ENCODE measurements at regions not wholly inside any gene's neighbourhood (a gene's known extent, or its start where the extent isn't known, plus 50 kb on each side); places are given as distances from the start of the nearest gene placed in this dataset.

DNA sequence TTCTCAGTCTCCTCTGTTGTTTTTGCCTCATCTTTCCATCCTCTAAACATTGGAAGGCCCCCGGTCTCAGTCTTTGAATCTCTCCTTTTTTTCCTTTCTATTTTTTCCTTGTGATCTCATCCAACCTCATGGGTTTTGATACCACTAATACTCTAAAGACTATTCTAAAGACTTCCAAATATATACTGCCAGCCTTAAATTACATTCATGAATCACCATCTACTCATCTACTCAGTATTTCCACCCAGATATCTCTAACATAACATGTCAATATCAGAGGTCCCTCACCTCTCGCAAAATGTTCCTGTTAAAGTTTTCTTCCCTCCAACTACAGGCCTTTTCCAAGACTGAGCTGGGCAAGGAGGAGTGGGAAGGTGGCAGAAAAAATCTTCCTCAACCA lies 282.5 kb upstream of the TTC14 start:
- TF ChIP-seq, protein P1, sequence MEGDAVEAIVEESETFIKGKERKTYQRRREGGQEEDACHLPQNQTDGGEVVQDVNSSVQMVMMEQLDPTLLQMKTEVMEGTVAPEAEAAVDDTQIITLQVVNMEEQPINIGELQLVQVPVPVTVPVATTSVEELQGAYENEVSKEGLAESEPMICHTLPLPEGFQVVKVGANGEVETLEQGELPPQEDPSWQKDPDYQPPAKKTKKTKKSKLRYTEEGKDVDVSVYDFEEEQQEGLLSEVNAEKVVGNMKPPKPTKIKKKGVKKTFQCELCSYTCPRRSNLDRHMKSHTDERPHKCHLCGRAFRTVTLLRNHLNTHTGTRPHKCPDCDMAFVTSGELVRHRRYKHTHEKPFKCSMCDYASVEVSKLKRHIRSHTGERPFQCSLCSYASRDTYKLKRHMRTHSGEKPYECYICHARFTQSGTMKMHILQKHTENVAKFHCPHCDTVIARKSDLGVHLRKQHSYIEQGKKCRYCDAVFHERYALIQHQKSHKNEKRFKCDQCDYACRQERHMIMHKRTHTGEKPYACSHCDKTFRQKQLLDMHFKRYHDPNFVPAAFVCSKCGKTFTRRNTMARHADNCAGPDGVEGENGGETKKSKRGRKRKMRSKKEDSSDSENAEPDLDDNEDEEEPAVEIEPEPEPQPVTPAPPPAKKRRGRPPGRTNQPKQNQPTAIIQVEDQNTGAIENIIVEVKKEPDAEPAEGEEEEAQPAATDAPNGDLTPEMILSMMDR (conservative IDR thresholded peaks at IDR 0.05; ENCODE audit: low read depth, low read length), result no peak
- TF ChIP-seq EZH2 (IDR thresholded peaks at IDR 0.05; ENCODE audit: borderline replicate concordance, low read depth, low read length, poor library complexity, severe bottlenecking), result no peak
